GM23338 (cell line): ENCODE measurements at regions not wholly inside any gene's neighbourhood (a gene's known extent, or its start where the extent isn't known, plus 50 kb on each side); places are given as distances from the start of the nearest gene placed in this dataset.

Experiments
- ATAC-seq: fragments of 200-7000 bp; cut with Tn5 transposase; 3 replicates; pipeline ENCODE4 v1.9.1; 2020
- DNase-seq: peaks from one replicate; pipeline ENCODE4 v3.0.0-alpha.2; 2015; ENCODE audit warnings: low spot score
- H2AFZ ChIP-seq: fragments of 200-600 bp; sonication (generic); 2 replicates; pipeline ENCODE4 v1.8.0; 2016; ENCODE audit warnings: antibody characterized with exemption, mild to moderate bottlenecking, moderate library complexity
- H3F3A ChIP-seq: fragments of 200-600 bp; sonication (generic); replicated peaks from 2 replicates; pipeline ENCODE4 v1.8.0; 2017; ENCODE audit warnings: antibody characterized with exemption, mixed run types, low read depth
- H3K27ac ChIP-seq: fragments of 200-600 bp; sonication (generic); 2 replicates; pipeline ENCODE4 v1.6.1; 2016; ENCODE audit warnings: low read depth
- H3K27me3 ChIP-seq: fragments of 200-600 bp; sonication (generic); 2 replicates; pipeline ENCODE4 v1.8.0; 2016; ENCODE audit warnings: mild to moderate bottlenecking, mixed run types, moderate library complexity; ENCODE audit not compliant: insufficient read depth
- H3K36me3 ChIP-seq: fragments of 200-600 bp; sonication (generic); 2 replicates; pipeline ENCODE4 v1.8.0; 2016; ENCODE audit warnings: mild to moderate bottlenecking; ENCODE audit not compliant: insufficient read depth
- H3K4me1 ChIP-seq: fragments of 200-600 bp; sonication (generic); 2 replicates; pipeline ENCODE4 v1.8.0; 2016; ENCODE audit warnings: mild to moderate bottlenecking, moderate library complexity; ENCODE audit not compliant: insufficient read depth
- H3K4me2 ChIP-seq: fragments of 200-600 bp; sonication (generic); 2 replicates; pipeline ENCODE4 v1.7.1; 2017; ENCODE audit warnings: mixed run types
- H3K4me3 ChIP-seq: fragments of 200-600 bp; sonication (generic); 2 replicates; pipeline ENCODE4 v1.6.1; 2016; ENCODE audit warnings: mixed run types
- H3K79me2 ChIP-seq: fragments of 200-600 bp; sonication (generic); replicated peaks from 2 replicates; pipeline ENCODE4 v1.8.0; 2017; ENCODE audit warnings: mild to moderate bottlenecking; ENCODE audit not compliant: insufficient read depth
- H3K9me2 ChIP-seq: fragments of 200-600 bp; sonication (generic); 2 replicates; pipeline ENCODE4 v1.8.0; 2017; ENCODE audit not compliant: insufficient read depth
- H4K20me1 ChIP-seq: fragments of 200-600 bp; sonication (generic); replicated peaks from 2 replicates; pipeline ENCODE4 v1.8.0; 2017; ENCODE audit warnings: mild to moderate bottlenecking; ENCODE audit not compliant: insufficient read depth
- H3K27ac Mint-ChIP-seq: 2 replicates; pipeline ENCODE4 v1.8.0; 2020; ENCODE audit warnings: inconsistent platforms, mild to moderate bottlenecking, moderate library complexity, mixed read lengths
- H3K27me3 Mint-ChIP-seq: 3 replicates; pipeline ENCODE4 v1.8.0; 2022; ENCODE audit warnings: low read depth, mild to moderate bottlenecking, moderate library complexity, mixed read lengths, inconsistent platforms; ENCODE audit not compliant: insufficient read depth, poor library complexity
- H3K36me3 Mint-ChIP-seq: 3 replicates; pipeline ENCODE4 v1.8.0; 2021; ENCODE audit warnings: low read depth, mild to moderate bottlenecking, inconsistent platforms, moderate library complexity, mixed read lengths
- H3K4me1 Mint-ChIP-seq: 3 replicates; pipeline ENCODE4 v1.8.0; 2020; ENCODE audit warnings: mild to moderate bottlenecking, inconsistent platforms, mixed read lengths
- H3K4me3 Mint-ChIP-seq: 3 replicates; pipeline ENCODE4 v1.8.0; 2021; ENCODE audit warnings: moderate library complexity, mild to moderate bottlenecking, inconsistent platforms, mixed read lengths
- H3K9me3 Mint-ChIP-seq: 3 replicates; pipeline ENCODE4 v1.8.0; 2020; ENCODE audit warnings: moderate library complexity, mild to moderate bottlenecking, inconsistent platforms, mixed read lengths
- CREB1 ChIP-seq: fragments of 250-450 bp; sonication (Bioruptor Pico); IDR thresholded peaks from 2 replicates; pipeline ENCODE4 v1.5.0; 2020; ENCODE audit warnings: low read depth, mild to moderate bottlenecking, moderate library complexity
- EZH2 ChIP-seq: fragments of 200-600 bp; sonication (generic); IDR thresholded peaks from one replicate; pipeline ENCODE4 v1.8.0; 2017; ENCODE audit warnings: antibody characterized with exemption, mild to moderate bottlenecking, low read depth; ENCODE audit not compliant: unreplicated experiment
- EZH2phosphoT487 ChIP-seq: fragments of 200-600 bp; sonication (generic); IDR thresholded peaks from one replicate; pipeline ENCODE4 v1.8.1; 2018; ENCODE audit warnings: antibody characterized with exemption; ENCODE audit not compliant: unreplicated experiment
- STAT1 ChIP-seq: IDR thresholded peaks from one replicate; pipeline ENCODE4 v1.6.1; 2016; ENCODE audit warnings: antibody characterized with exemption; ENCODE audit not compliant: unreplicated experiment
- ZNF114 ChIP-seq: fragments of 250-450 bp; sonication (Bioruptor Pico); IDR thresholded peaks from 2 replicates; pipeline ENCODE4 v1.5.0; 2020; ENCODE audit warnings: mild to moderate bottlenecking, moderate library complexity
- ZNF331 ChIP-seq: fragments of 250-450 bp; sonication (Bioruptor Pico); IDR thresholded peaks from 2 replicates; pipeline ENCODE4 v1.5.0; 2020; ENCODE audit warnings: low read depth, mild to moderate bottlenecking, moderate library complexity
- TF ChIP-seq, protein P1 (sequence below), 2 experiments: fragments of 200-600 bp in 1 of 2; sonication (generic) in 1 of 2; conservative IDR thresholded peaks; 2 replicates each; pipeline versions ENCODE4 v1.5.1 to v1.6.1; 2016 to 2017; ENCODE audit warnings: antibody characterized with exemption in 2 of 2, low read depth in 2 of 2, mild to moderate bottlenecking in 2 of 2, moderate library complexity in 1 of 2
- TF ChIP-seq, protein P2 (sequence below): IDR thresholded peaks from one replicate; pipeline ENCODE4 v1.6.1; 2018; ENCODE audit warnings: antibody characterized with exemption; ENCODE audit not compliant: unreplicated experiment
- TF ChIP-seq, protein P3 (sequence below): IDR thresholded peaks from 2 replicates; pipeline ENCODE4 v1.6.1; 2016; ENCODE audit warnings: antibody characterized with exemption

DNA sequence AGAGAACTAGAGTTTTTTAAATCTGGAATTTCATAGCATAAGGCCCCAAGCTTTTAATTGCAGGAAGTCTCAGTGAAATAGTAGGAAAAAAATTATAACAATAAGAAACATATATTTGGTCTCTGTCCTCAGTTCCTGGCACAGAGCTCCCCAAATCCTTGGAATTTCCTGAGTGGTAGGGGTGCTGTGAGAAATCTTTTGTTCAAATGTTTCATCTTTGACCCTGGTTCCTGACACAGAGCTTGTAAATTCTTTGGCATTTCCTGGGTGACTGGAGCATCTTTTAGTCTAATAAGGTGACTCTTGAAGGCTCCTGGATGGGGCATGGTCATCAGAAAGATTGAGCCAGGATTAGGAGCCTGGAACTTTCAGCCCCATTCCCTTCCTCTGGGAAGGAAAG lies 225.7 kb upstream of the AJAP1 start:
- ATAC-seq, result no peak

DNA sequence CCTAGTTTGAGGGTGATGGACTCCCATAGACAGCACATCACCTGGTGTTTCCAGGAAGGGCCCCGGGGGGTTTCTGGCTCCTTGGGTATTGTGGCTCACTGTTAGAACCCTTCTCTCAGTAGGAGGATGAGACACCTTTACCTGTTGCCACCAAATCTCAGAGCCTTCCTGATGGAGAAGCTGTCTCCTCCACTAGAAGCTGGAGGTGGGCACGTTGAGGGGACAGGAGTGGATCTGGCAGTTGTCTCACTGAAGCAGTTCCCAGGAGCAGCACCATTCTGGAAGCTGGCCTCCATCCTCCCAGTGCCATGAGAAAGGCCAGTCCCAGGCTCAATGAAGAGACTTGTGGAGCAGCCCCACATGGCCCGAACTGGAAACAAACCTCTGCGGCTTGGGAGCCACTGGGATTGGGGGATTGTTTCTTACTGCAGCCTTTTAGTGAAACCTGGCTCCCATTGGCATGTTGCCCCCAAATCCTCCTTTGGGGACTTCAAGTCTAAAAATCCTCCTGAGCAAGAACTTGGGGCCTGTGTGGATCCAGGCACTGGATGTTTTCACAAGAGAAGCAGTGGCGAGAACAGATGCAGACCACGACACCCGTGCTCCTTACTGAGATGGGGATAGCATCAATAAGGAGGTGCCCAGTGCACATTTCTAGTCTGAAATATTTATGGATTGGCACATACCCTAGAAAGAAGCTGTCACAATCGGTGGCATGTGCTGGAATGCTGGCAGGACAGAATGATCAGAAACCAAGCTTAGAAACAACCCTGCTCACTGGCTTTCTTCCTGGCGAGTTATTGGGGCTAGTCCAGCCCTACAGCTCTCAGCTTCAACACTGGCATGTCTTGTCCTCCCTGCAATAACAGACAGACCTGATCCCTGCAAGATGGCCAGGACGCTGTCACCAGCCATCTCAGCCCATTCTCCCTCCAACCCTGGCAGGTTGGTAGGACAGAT lies 223.7 kb upstream of the AJAP1 start:
- H3K27ac ChIP-seq, result no peak overlapping the region
- H2AFZ ChIP-seq, result no peak overlapping the region
- H3K9me2 ChIP-seq, result no peaks in the 10 kb centered on the region
- Mint-ChIP-seq H3K36me3 (peaks cover 23% of the 10 kb centered on the region), H3K9me3 (peaks cover 100% of the 10 kb centered on the region), H3K4me1 (no peaks in the 10 kb centered on the region), H3K27ac (no peak overlapping the region), H3K27me3 (no peaks in the 10 kb centered on the region), H3K4me3 (no peak overlapping the region)
- H3F3A ChIP-seq, result peaks cover 7% of the 10 kb centered on the region; the same call in 1 of the 2 replicates
- ATAC-seq (no peak), DNase-seq (no peak)
- no peaks in the 10 kb centered on the region for H3K27me3 ChIP-seq
- no peaks in the 10 kb centered on the region for H3K4me1 ChIP-seq
- H4K20me1 ChIP-seq, result no peaks in the 10 kb centered on the region
- no peaks in the 10 kb centered on the region for H3K79me2 ChIP-seq
- peaks cover 7% of the 10 kb centered on the region; the same call in 1 of the 2 replicates for H3K36me3 ChIP-seq
- no peak overlapping the region for H3K4me3 ChIP-seq
- no peak overlapping the region for H3K4me2 ChIP-seq
- TF ChIP-seq, protein P1, sequence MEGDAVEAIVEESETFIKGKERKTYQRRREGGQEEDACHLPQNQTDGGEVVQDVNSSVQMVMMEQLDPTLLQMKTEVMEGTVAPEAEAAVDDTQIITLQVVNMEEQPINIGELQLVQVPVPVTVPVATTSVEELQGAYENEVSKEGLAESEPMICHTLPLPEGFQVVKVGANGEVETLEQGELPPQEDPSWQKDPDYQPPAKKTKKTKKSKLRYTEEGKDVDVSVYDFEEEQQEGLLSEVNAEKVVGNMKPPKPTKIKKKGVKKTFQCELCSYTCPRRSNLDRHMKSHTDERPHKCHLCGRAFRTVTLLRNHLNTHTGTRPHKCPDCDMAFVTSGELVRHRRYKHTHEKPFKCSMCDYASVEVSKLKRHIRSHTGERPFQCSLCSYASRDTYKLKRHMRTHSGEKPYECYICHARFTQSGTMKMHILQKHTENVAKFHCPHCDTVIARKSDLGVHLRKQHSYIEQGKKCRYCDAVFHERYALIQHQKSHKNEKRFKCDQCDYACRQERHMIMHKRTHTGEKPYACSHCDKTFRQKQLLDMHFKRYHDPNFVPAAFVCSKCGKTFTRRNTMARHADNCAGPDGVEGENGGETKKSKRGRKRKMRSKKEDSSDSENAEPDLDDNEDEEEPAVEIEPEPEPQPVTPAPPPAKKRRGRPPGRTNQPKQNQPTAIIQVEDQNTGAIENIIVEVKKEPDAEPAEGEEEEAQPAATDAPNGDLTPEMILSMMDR (conservative IDR thresholded peaks at IDR 0.05; ENCODE audit: low read depth in 2 of 2), result no peak

More for the DNA sequence above, 225.7 kb upstream of the AJAP1 start:
- Histone ChIP-seq H3K79me2 (no peaks in the 10 kb centered on the region), H2AFZ (no peak overlapping the region), H3F3A (peaks cover 7% of the 10 kb centered on the region; the same call in 1 of the 2 replicates), H3K4me1 (no peaks in the 10 kb centered on the region), H3K27ac (no peak overlapping the region), H3K4me2 (no peak overlapping the region), H3K27me3 (no peaks in the 10 kb centered on the region), H3K4me3 (no peak overlapping the region), H3K36me3 (0 out of 2 replicates have a peak, but pooled peaks cover 7% of the 10 kb centered on the region), H4K20me1 (no peaks in the 10 kb centered on the region), H3K9me2 (no peaks in the 10 kb centered on the region)
- Mint-ChIP-seq H3K36me3 (peaks cover 15% of the 10 kb centered on the region; the same call in 2 of the 3 replicates), H3K4me1 (no peaks in the 10 kb centered on the region), H3K27me3 (no peaks in the 10 kb centered on the region), H3K4me3 (no peak overlapping the region), H3K9me3 (peaks cover 100% of the 10 kb centered on the region), H3K27ac (no peak overlapping the region)
- no peak for TF ChIP-seq STAT1
- TF ChIP-seq ZNF331 (CRISPR knock-in tag), result no peak
- no peak for DNase-seq

DNA sequence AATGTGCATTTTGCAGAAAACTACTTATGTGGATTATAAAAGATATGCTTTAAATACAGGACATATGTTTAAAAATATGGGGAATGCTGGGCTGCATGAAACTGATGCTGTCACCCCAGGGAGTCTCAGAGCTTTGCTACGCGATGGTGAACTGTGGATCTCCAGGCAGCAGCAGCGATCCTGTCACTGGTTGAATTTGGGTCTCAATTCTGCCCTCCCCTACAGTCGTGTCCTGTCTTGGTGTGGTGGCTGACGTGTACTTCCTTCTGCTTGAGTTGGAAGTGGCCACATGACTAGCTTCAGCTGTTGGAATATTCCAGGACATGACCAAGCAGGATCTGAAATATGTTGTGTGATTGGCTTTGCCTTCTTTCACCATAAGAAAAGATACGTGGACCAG lies 222.9 kb upstream of the AJAP1 start:
- no peaks in the 10 kb centered on the region for H3K79me2 ChIP-seq
- H3K4me2 ChIP-seq, result no peak overlapping the region
- no peak overlapping the region for H3K4me3 ChIP-seq
- H3K9me3 Mint-ChIP-seq, result peaks cover 100% of the 10 kb centered on the region
- no peak overlapping the region for H3K27ac Mint-ChIP-seq
- no peaks in the 10 kb centered on the region for H3K9me2 ChIP-seq
- H3K4me1 ChIP-seq, result no peaks in the 10 kb centered on the region
- no peaks in the 10 kb centered on the region for H4K20me1 ChIP-seq
- no peak overlapping the region for H2AFZ ChIP-seq
- peaks cover 7% of the 10 kb centered on the region; the same call in 1 of the 2 replicates for H3F3A ChIP-seq
- H3K4me3 Mint-ChIP-seq, result no peak overlapping the region
- H3K36me3 ChIP-seq, result peaks cover 7% of the 10 kb centered on the region; the same call in 1 of the 2 replicates
- DNase-seq (no peak), ATAC-seq (no peak)
- no peaks in the 10 kb centered on the region for H3K27me3 Mint-ChIP-seq
- H3K4me1 Mint-ChIP-seq, result no peaks in the 10 kb centered on the region
- peaks cover 28% of the 10 kb centered on the region for H3K36me3 Mint-ChIP-seq
- no peak overlapping the region for H3K27ac ChIP-seq
- no peaks in the 10 kb centered on the region for H3K27me3 ChIP-seq
- TF ChIP-seq EZH2, result no peak
- no peak for TF ChIP-seq STAT1
- no peak for TF ChIP-seq ZNF114
- no peak for TF ChIP-seq CREB1
- no peak for TF ChIP-seq ZNF331 (CRISPR knock-in tag)
- TF ChIP-seq, protein P2, sequence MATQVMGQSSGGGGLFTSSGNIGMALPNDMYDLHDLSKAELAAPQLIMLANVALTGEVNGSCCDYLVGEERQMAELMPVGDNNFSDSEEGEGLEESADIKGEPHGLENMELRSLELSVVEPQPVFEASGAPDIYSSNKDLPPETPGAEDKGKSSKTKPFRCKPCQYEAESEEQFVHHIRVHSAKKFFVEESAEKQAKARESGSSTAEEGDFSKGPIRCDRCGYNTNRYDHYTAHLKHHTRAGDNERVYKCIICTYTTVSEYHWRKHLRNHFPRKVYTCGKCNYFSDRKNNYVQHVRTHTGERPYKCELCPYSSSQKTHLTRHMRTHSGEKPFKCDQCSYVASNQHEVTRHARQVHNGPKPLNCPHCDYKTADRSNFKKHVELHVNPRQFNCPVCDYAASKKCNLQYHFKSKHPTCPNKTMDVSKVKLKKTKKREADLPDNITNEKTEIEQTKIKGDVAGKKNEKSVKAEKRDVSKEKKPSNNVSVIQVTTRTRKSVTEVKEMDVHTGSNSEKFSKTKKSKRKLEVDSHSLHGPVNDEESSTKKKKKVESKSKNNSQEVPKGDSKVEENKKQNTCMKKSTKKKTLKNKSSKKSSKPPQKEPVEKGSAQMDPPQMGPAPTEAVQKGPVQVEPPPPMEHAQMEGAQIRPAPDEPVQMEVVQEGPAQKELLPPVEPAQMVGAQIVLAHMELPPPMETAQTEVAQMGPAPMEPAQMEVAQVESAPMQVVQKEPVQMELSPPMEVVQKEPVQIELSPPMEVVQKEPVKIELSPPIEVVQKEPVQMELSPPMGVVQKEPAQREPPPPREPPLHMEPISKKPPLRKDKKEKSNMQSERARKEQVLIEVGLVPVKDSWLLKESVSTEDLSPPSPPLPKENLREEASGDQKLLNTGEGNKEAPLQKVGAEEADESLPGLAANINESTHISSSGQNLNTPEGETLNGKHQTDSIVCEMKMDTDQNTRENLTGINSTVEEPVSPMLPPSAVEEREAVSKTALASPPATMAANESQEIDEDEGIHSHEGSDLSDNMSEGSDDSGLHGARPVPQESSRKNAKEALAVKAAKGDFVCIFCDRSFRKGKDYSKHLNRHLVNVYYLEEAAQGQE, result no peak
- TF ChIP-seq EZH2phosphoT487, result no peak
- TF ChIP-seq, protein P3, sequence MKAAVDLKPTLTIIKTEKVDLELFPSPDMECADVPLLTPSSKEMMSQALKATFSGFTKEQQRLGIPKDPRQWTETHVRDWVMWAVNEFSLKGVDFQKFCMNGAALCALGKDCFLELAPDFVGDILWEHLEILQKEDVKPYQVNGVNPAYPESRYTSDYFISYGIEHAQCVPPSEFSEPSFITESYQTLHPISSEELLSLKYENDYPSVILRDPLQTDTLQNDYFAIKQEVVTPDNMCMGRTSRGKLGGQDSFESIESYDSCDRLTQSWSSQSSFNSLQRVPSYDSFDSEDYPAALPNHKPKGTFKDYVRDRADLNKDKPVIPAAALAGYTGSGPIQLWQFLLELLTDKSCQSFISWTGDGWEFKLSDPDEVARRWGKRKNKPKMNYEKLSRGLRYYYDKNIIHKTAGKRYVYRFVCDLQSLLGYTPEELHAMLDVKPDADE, result no peak
